Stimulated activated CD8-positive, alpha-beta memory T cell treated with anti-CD3 and anti-CD28 coated beads, Interleukin-2, amount 100 ng/mL, for 1 hour (primary cell): ENCODE measurements at regions not wholly inside any gene's neighbourhood (a gene's known extent, or its start where the extent isn't known, plus 50 kb on each side); places are given as distances from the start of the nearest gene placed in this dataset.

Experiments
- DNase-seq, 2 donors: peaks; one replicate each; pipeline ENCODE4 v3.0.0-alpha.2; 2020; ENCODE audit warnings: low read depth in 2 of 2

DNA sequence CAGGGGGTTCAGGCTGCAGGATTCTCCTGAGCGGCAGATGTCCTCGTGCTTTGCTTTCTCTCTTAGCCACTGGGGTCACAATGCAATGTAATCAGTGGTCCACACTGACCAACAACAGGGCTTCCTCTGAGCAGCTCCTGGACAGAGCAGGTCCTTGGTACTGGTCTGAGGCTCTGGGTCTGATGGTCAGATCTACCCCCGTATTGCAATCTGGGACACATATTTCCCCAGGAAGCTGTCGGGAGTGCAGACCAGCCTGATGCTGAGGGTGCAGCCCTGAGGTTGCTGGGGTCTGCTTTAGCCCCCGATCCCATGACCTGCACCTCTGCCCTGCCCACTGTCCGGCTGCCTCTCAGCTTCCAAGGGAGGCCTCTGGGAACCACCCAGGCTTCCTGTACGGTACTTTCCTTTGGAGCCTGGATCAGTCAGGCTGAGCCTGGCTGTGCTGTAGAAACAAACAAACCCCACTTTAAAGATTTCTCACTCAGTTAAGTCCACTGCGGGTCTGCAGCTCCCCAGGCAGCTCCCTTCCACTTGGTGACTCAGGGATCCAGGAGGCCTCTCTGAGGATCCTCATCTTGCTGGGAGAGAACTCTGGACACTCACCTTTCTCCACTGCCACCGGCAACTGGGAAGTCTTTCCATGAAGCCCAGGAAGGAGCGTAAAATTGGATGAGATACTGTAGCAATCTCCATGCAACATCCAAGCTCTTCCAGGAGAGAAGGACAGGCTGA is 1046.6 kb downstream of the TBC1D22A start:
- no peak for DNase-seq

GRCh38 chr22:47808236-47808635 is 1045.8 kb downstream of the TBC1D22A start:
- no peak for DNase-seq

DNA sequence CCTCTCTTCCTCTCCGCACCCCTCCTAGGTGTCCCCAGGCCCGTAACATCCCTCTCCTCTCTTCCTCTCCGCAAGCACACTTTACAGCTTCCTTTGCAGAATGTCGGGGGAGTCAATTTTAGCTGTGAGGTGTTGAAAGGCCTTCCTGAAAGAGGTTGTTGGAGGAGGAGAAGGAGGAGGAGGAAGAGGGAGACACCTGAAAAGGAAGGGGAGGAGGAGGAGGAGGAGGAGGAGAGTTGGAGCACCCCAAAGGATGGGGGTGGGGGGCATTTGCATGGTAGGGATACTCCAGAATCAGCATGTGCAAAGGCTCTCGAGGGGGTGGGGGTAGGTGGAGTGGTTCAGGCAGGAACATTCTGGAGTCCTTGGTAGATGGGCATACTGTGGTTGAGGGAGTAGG is 1045.1 kb downstream of the TBC1D22A start:
- DNase-seq = no peak

DNA sequence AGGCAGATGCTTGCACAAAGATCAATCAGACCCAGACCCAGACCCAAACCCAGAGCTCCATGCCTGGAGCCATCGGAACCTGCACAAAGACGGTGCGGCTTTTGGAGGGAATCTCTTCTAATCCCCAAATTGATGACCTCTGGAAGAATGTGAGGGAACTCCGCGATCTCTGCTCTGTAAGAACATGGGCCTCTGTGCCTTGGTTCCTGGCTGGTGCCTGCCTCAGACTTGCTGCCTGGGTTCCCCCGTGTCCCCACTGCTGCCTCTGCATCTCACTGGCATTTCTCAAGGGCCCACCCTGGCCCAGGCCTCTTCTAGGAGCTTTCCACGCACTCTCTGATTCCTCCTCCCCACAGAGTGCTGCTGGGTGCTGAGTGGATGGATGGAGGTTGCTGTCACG is 1044.4 kb downstream of the TBC1D22A start:
- DNase-seq = no peak

DNA sequence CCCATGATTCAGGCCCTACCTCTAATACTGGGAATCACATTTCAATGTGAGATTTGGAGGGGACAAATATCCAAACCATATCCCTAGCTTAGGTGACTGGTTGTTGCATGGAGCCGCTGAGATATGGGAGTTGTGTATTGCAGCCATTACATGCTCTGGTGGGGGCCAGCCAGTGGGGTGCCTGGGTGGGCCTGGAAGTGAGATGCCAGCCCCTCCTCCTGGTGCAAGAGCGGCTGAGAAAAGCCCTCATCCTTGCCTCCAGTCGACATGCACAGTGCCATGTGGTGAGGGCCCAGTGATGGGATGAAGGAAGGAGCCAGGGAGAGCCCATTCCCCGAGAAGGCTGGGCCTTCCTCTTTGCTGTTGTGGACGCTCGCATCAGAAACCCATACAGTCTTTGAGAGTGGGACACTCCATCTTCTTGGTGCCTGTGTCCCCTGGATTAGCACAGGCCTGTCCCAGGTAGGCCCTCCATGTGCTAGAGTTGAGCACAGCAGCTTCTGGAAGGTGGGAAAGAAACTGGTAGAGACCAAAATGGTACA is 1043.0 kb downstream of the TBC1D22A start:
- DNase-seq = no peak

DNA sequence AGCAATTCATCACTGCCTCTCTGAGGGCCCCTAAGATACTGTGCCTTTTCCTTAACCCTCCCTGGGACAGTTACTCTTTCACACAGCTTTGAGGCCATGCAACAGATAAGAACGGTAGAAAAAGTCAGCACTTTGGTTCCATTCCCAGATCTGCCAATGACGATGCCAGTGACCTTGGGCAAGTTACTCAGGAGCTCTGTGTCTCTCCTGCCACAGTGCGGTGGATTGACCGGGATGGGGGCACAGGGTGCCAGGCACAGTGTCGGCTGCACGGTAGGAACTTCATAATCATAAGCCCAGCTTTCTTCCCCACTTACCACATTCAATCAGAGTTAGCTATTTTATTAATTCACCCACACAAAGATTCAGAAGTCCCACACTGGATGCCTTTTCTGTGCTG is 1041.8 kb downstream of the TBC1D22A start:
- no peak for DNase-seq

- no peak for DNase-seq
These were observed 1040.0 kb downstream of the TBC1D22A start for GRCh38 chr22:47802421-47802820.

- no peak for DNase-seq
These were observed 1039.2 kb downstream of the TBC1D22A start for GRCh38 chr22:47801541-47802245.

DNA sequence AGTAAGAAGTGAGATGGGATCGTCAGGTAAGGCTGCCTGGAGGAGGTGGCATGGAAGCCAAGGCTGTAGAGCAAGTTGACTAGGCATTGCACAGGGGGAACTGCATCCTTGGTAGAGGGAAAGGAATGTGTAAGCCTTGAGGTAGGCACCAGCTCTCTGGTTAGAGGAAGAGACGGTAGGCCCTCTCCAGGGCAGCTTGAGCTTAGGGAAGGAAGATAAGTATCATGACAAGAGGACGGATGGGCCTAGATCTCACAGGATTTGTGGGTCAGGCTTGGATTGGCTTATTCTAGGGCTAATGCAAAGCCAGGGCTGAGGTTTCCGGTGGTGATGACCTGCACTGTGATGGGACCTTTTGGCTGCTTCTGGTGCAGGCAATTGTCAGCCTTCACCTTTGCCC is 1035.8 kb downstream of the TBC1D22A start:
- no peak for DNase-seq

GRCh38 chr22:47797342-47797945 is 1035.0 kb downstream of the TBC1D22A start:
- no peak for DNase-seq

- DNase-seq = no peak
These were observed 1033.9 kb downstream of the TBC1D22A start for GRCh38 chr22:47796128-47796908.

- DNase-seq = no peak
These were observed 1033.2 kb downstream of the TBC1D22A start for GRCh38 chr22:47795477-47796127.

- DNase-seq = no peak
These were observed 1032.4 kb downstream of the TBC1D22A start for GRCh38 chr22:47794851-47795250.

GRCh38 chr22:47793304-47794101 is 1031.1 kb downstream of the TBC1D22A start:
- no peak for DNase-seq

DNA sequence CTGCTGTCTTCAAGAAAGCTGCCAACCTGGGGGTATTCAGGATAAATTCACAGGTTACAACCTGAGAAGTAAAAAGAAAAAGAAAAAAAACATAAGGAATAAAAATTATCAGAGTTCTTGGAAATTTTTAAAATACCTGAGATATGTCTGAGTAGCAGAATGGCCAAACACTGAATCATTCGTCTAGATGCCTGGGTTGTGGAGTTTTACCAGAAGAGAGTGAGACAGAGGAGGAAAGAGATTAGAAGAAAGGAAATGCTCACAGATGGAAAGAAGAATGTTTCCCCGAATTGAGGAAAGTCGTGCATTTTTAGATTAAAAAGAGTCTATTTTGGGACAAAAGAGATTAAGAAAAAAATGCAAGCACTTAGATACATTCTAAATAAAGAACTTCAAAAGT is 1026.7 kb downstream of the TBC1D22A start:
- no peak for DNase-seq

DNA sequence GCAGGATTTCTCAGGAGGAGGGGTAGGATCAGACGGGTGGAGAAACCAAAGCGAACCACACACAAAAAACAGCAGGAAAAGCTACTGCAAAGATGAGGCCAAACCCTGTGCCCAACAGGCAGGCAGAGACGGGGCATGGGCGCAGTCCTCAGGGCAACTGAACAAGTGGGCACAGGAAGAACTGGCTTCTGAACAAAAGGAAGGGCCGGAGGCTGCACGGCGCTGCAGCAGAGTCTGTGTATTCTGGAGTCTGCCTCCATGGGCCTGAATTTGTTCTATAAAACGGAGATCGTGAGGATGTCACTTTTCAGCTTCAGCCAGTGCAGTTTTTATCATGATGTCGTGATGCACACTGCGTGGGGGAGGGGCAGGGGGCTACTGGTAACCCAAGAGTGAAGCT is 1026.0 kb downstream of the TBC1D22A start:
- no peak for DNase-seq

DNA sequence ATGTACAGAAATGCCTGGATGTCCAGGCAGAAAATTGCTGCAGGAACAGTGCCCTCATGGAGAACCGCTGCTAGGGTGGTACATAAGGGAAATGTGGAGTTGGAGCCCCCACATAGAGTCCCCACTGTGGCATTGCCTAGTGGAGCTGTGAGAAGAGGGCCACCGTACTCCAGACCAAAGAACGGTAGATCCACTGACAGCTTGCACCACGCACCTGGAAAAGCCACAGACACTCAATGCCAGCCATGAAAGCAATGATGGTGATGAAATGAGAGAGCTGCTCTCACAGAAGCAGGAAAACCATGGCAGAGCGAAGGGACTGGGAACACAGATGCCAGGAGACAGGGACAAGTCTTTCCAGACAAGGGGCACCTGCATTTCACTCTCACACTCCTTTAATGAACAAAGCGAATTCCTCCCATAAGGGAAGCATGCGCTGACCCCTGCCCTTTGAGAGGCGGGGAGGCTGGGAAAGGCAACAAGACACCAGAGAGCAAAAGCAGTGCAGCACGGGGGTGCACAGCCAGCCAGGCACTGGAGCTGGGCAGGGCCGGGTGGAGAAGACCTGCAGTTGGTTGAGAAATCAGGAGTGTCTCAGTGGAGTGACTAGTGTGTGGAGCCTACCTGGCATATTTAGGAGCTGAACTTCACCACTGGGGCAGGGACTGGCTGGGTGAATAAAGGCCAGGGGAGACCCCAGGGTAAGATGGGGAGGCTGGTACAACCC is 1025.2 kb downstream of the TBC1D22A start:
- DNase-seq = no peak

DNA sequence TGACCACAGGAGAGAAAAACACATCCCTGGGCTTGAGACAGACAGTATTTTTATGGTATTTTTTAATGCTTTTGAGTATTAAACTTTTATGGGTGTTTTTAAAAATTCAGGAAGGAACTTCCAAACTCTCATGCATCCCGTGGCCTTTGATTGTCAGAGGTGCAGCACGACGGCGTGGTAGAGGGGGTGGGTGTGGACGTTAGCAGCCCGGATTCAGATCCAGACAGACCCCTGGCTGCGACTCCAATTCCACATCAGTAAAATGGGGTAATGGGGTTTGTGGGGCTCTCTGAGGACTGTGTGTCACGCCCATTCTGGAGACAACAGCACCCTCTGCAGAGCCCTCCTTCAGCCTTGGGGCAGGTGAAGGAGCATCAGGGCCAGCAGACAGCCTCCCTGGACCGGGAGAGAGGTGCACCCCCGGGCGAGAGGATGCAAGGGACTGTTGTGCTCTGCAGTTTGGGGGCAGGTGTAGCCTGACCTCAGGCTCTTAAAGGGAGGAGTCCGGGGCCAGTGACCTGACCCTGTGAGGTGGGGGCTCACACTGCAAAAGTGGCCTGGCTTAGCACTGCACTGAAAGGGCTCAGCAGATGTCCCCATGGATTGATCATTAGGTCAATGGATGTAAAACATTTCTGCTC is 1024.3 kb downstream of the TBC1D22A start:
- no peak for DNase-seq

GRCh38 chr22:47784991-47785390 is 1022.5 kb downstream of the TBC1D22A start:
- no peak for DNase-seq
